Peyer's patch (tissue), 4 donors: ENCODE measurements at regions not wholly inside any gene's neighbourhood (a gene's known extent, or its start where the extent isn't known, plus 50 kb on each side); places are given as distances from the start of the nearest gene placed in this dataset.

Experiments
- DNase-seq, 3 donors: peaks; one replicate each; pipeline ENCODE4 v3.0.0-alpha.2; 2017 to 2019
- H3K27ac ChIP-seq, 4 donors: fragments of 200-600 bp; sonication (generic); one replicate each; pipeline ENCODE4 v1.5.1; 2016 to 2019
- H3K27me3 ChIP-seq, 2 donors: fragments of 200-600 bp; sonication (generic); one replicate each; pipeline ENCODE4 v1.5.1; 2019
- H3K36me3 ChIP-seq, 3 donors: fragments of 200-600 bp; sonication (generic); one replicate each; pipeline ENCODE4 v1.5.1; 2016 to 2019
- H3K4me1 ChIP-seq, 4 donors: fragments of 200-600 bp; sonication (generic); one replicate each; pipeline ENCODE4 v1.5.1; 2016 to 2019
- H3K4me3 ChIP-seq, 4 donors: fragments of 200-600 bp; sonication (generic); 1 replicate in 3 of 4; 2 replicates in 1 of 4; pipeline ENCODE4 v1.5.1; 2016 to 2019; ENCODE audit warnings: mild to moderate bottlenecking in 1 of 4
- H3K9me3 ChIP-seq, 4 donors: fragments of 200-600 bp; sonication (generic); one replicate each; pipeline ENCODE4 v1.5.1; 2016 to 2019; ENCODE audit warnings: mild to moderate bottlenecking in 1 of 4
- POLR2A ChIP-seq, 2 donors: fragments of 450-650 bp; IDR thresholded peaks; one replicate each; pipeline ENCODE4 v1.5.1; 2017; ENCODE audit warnings: antibody characterized with exemption in 2 of 2, mild to moderate bottlenecking in 2 of 2, moderate library complexity in 2 of 2
- TF ChIP-seq, protein P1 (sequence below), 6 experiments: fragments of 450-650 bp in 4 of 6; fragments of 200-600 bp in 2 of 6; sonication (generic) in 1 of 6; IDR thresholded peaks; one replicate each; pipeline ENCODE4 v1.5.1; 2017 to 2019; ENCODE audit warnings: antibody characterized with exemption in 6 of 6, mild to moderate bottlenecking in 3 of 6, moderate library complexity in 1 of 6

- Histone ChIP-seq H3K36me3 (no peaks in the 10 kb centered on the region), H3K9me3 (no peaks in the 10 kb centered on the region), H3K27ac (no peak overlapping the region), H3K27me3 (no peaks in the 10 kb centered on the region), H3K4me3 (no peak overlapping the region), H3K4me1 (no peaks in the 10 kb centered on the region)
- no peak for DNase-seq
- no peak for TF ChIP-seq POLR2A (IDR thresholded peaks at IDR 0.05)
- TF ChIP-seq, protein P1, sequence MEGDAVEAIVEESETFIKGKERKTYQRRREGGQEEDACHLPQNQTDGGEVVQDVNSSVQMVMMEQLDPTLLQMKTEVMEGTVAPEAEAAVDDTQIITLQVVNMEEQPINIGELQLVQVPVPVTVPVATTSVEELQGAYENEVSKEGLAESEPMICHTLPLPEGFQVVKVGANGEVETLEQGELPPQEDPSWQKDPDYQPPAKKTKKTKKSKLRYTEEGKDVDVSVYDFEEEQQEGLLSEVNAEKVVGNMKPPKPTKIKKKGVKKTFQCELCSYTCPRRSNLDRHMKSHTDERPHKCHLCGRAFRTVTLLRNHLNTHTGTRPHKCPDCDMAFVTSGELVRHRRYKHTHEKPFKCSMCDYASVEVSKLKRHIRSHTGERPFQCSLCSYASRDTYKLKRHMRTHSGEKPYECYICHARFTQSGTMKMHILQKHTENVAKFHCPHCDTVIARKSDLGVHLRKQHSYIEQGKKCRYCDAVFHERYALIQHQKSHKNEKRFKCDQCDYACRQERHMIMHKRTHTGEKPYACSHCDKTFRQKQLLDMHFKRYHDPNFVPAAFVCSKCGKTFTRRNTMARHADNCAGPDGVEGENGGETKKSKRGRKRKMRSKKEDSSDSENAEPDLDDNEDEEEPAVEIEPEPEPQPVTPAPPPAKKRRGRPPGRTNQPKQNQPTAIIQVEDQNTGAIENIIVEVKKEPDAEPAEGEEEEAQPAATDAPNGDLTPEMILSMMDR (IDR thresholded peaks at IDR 0.05): no peak
Observed at GRCh38 chr2:234240917-234241316, 190.4 kb downstream of the SPP2 start.

GRCh38 chr2:234235191-234235590 lies 184.7 kb downstream of the SPP2 start:
- DNase-seq: no peak
- no peaks in the 10 kb centered on the region for H3K4me1 ChIP-seq
- no peak overlapping the region for H3K4me3 ChIP-seq
- no peak overlapping the region for H3K27ac ChIP-seq
- no peaks in the 10 kb centered on the region for H3K27me3 ChIP-seq
- H3K9me3 ChIP-seq: no peaks in the 10 kb centered on the region
- TF ChIP-seq, protein P1 (IDR thresholded peaks at IDR 0.05): no peak
- no peak for TF ChIP-seq POLR2A (IDR thresholded peaks at IDR 0.05)
- H3K36me3 ChIP-seq: no peaks in the 10 kb centered on the region

DNA sequence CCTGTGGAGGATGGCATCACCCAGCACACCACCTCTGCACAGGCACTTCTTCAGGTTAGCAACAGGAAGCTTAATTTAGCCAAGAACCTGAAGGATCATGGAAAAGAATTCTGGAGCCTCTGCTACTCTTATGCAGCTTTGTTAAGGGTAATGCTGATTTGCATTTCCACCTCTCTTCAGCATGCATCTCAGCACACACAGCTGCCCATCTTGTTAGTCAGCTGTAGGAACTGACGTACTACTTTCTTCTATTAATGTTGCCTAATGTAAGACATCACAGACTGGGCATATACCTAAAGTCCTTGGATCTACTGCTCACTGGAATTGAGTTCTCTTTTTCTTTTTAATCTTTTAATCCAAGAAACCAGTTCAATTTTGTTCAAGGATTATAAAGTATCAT lies 181.0 kb downstream of the SPP2 start:
- H3K9me3 ChIP-seq: no peaks in the 10 kb centered on the region
- H3K27me3 ChIP-seq: no peaks in the 10 kb centered on the region
- no peaks in the 10 kb centered on the region for H3K4me1 ChIP-seq
- H3K36me3 ChIP-seq: no peaks in the 10 kb centered on the region
- no peak overlapping the region for H3K4me3 ChIP-seq
- TF ChIP-seq, protein P1 (IDR thresholded peaks at IDR 0.05): no peak
- no peak for TF ChIP-seq POLR2A (IDR thresholded peaks at IDR 0.05)
- no peak for DNase-seq
- no peak overlapping the region for H3K27ac ChIP-seq

GRCh38 chr2:234219046-234219310 lies 168.5 kb downstream of the SPP2 start:
- no peaks in the 10 kb centered on the region for H3K27me3 ChIP-seq

GRCh38 chr2:234218266-234219045 lies 168.0 kb downstream of the SPP2 start:
- TF ChIP-seq, protein P1 (IDR thresholded peaks at IDR 0.05): no peak
- no peak for TF ChIP-seq POLR2A (IDR thresholded peaks at IDR 0.05)
- H3K4me1 ChIP-seq: peaks cover 0 to 7% (median 0%) of the 10 kb centered on the region in 4 donors
- H3K4me3 ChIP-seq: no peak overlapping the region
- no peaks in the 10 kb centered on the region for H3K9me3 ChIP-seq
- no peak for DNase-seq
- H3K36me3 ChIP-seq: no peaks in the 10 kb centered on the region
- no peak overlapping the region for H3K27ac ChIP-seq
- no peaks in the 10 kb centered on the region for H3K27me3 ChIP-seq

More at GRCh38 chr2:234219046-234219310, 168.5 kb downstream of the SPP2 start:
- Histone ChIP-seq H3K27ac (no peak overlapping the region), H3K9me3 (no peaks in the 10 kb centered on the region), H3K4me3 (no peak overlapping the region), H3K4me1 (peaks cover 0 to 7% (median 0%) of the 10 kb centered on the region in 4 donors), H3K36me3 (no peaks in the 10 kb centered on the region)
- TF ChIP-seq, protein P1 (IDR thresholded peaks at IDR 0.05): no peak
- TF ChIP-seq POLR2A (IDR thresholded peaks at IDR 0.05): no peak
- DNase-seq: no peak
